CD14-positive monocyte (primary cell): ENCODE measurements at regions not wholly inside any gene's neighbourhood (a gene's known extent, or its start where the extent isn't known, plus 50 kb on each side); places are given as distances from the start of the nearest gene placed in this dataset.

ENCODE experiments used
- DNase-seq, 3 donors: peaks; one replicate each; pipeline ENCODE4 v3.0.0-alpha.2; 2011 to 2022
- H2AFZ ChIP-seq: 2 replicates; pipeline ENCODE4 v1.6.0; 2012; ENCODE audit warnings: mild to moderate bottlenecking, low read depth, low read length, inconsistent platforms; ENCODE audit not compliant: insufficient read depth, poor library complexity, severe bottlenecking
- H3K27ac ChIP-seq, 2 donors: 1 replicate in 1 of 2; 2 replicates in 1 of 2; pipeline ENCODE4 v1.5.1; 2012 to 2013; ENCODE audit warnings: low read length in 2 of 2, control low read depth in 1 of 2, inconsistent platforms in 1 of 2, low read depth in 1 of 2, mild to moderate bottlenecking in 1 of 2
- H3K27me3 ChIP-seq, 2 donors: one replicate each; pipeline versions ENCODE4 v1.6.0 to v1.6.1; 2011 to 2013; ENCODE audit warnings: low read length in 2 of 2; ENCODE audit not compliant: control insufficient read depth in 2 of 2, insufficient read depth in 2 of 2
- H3K36me3 ChIP-seq, 2 donors: replicated peaks in 1 of 2; 1 replicate in 1 of 2; 2 replicates in 1 of 2; pipeline versions ENCODE4 v1.5.1 to v1.6.1; 2012 to 2013; ENCODE audit warnings: low read length in 2 of 2, control low read depth in 1 of 2, inconsistent platforms in 1 of 2, mild to moderate bottlenecking in 1 of 2; ENCODE audit not compliant: insufficient read depth in 2 of 2, control insufficient read depth in 1 of 2
- H3K4me1 ChIP-seq, 2 donors: 1 replicate in 1 of 2; 2 replicates in 1 of 2; pipeline versions ENCODE4 v1.5.1 to v1.6.1; 2012 to 2013; ENCODE audit warnings: low read length in 2 of 2, control low read depth in 1 of 2, inconsistent platforms in 1 of 2, mild to moderate bottlenecking in 1 of 2, moderate library complexity in 1 of 2; ENCODE audit not compliant: insufficient read depth in 2 of 2, control insufficient read depth in 1 of 2
- H3K4me2 ChIP-seq: replicated peaks from 2 replicates; pipeline ENCODE3; 2012; ENCODE audit warnings: low read length, moderate library complexity, mild to moderate bottlenecking; ENCODE audit not compliant: poor library complexity, severe bottlenecking; ENCODE audit errors: extremely low read depth
- H3K4me3 ChIP-seq, 3 experiments: fragments of 200-600 bp in 1 of 3; sonication (generic) in 1 of 3; replicated peaks in 1 of 3; 1 replicate in 2 of 3; 2 replicates in 1 of 3; pipeline ENCODE4 v1.5.1; 2011 to 2013; ENCODE audit warnings: low read length in 3 of 3, mild to moderate bottlenecking in 3 of 3, control low read depth in 2 of 3, low read depth in 2 of 3, inconsistent platforms in 1 of 3, moderate library complexity in 1 of 3
- H3K79me2 ChIP-seq: 2 replicates; pipeline ENCODE4 v1.6.0; 2012; ENCODE audit warnings: mild to moderate bottlenecking, control low read depth, inconsistent platforms, low read length, moderate library complexity; ENCODE audit not compliant: insufficient read depth
- H3K9ac ChIP-seq: 2 replicates; pipeline ENCODE4 v1.6.0; 2017; ENCODE audit warnings: low read length, mild to moderate bottlenecking; ENCODE audit not compliant: insufficient read depth, poor library complexity, severe bottlenecking
- H3K9me3 ChIP-seq, 2 donors: replicated peaks in 1 of 2; 1 replicate in 1 of 2; 2 replicates in 1 of 2; pipeline versions ENCODE4 v1.5.1 to v1.6.1; 2012 to 2013; ENCODE audit warnings: low read length in 2 of 2, control low read depth in 1 of 2; ENCODE audit not compliant: control insufficient read depth in 1 of 2, insufficient read depth in 1 of 2
- H4K20me1 ChIP-seq: 2 replicates; pipeline ENCODE4 v1.6.0; 2012; ENCODE audit warnings: mild to moderate bottlenecking, low read length, control low read depth, moderate library complexity; ENCODE audit not compliant: insufficient read depth
- H3K27ac Mint-ChIP-seq, 7 donors: one replicate each; pipeline ENCODE4 v1.8.0; 2020; ENCODE audit warnings: mild to moderate bottlenecking in 7 of 7, mixed read lengths in 7 of 7, moderate library complexity in 6 of 7, inconsistent platforms in 2 of 7
- H3K27me3 Mint-ChIP-seq, 3 donors: one replicate each; pipeline ENCODE4 v1.8.0; 2021 to 2022; ENCODE audit warnings: low read depth in 3 of 3, mild to moderate bottlenecking in 3 of 3, mixed read lengths in 3 of 3, moderate library complexity in 3 of 3, inconsistent platforms in 1 of 3
- H3K36me3 Mint-ChIP-seq, 2 donors: one replicate each; pipeline ENCODE4 v1.8.0; 2020; ENCODE audit warnings: mixed read lengths in 2 of 2, inconsistent platforms in 1 of 2, mild to moderate bottlenecking in 1 of 2
- H3K4me1 Mint-ChIP-seq: one replicate; pipeline ENCODE4 v1.8.0; 2020; ENCODE audit warnings: mild to moderate bottlenecking, mixed read lengths
- H3K4me3 Mint-ChIP-seq, 2 donors: one replicate each; pipeline ENCODE4 v1.8.0; 2020; ENCODE audit warnings: mild to moderate bottlenecking in 2 of 2, mixed read lengths in 2 of 2, moderate library complexity in 1 of 2
- H3K9me3 Mint-ChIP-seq, 7 donors: one replicate each; pipeline ENCODE4 v1.8.0; 2020 to 2022; ENCODE audit warnings: mixed read lengths in 7 of 7, mild to moderate bottlenecking in 6 of 7, moderate library complexity in 6 of 7, inconsistent platforms in 2 of 7
- WGBS: methylation state at CpG from one replicate; pipeline ENCODE4 v1.1.5; 2013; ENCODE audit warnings: missing lambda C conversion rate; ENCODE audit not compliant: insufficient coverage; 5-methylcytosine and 5-hydroxymethylcytosine counted together
- intact Hi-C, 2 donors: fragments of 100-400 bp; cut with micrococcal nuclease; formaldehyde crosslinking; loops; one replicate each; pipeline versions ENCODE4 v1.15.0 to v1.15.1; 2023
- TF ChIP-seq, protein P1 (sequence below): fragments of 200-600 bp; IDR thresholded peaks from one replicate; pipeline ENCODE4 v1.8.0; 2022; ENCODE audit warnings: antibody characterized with exemption, mild to moderate bottlenecking

GRCh38 chr20:2245637-2246036, 50.2 kb upstream of the TGM3 start:
- Mint-ChIP-seq H3K4me1 (peaks cover 1% of the 10 kb centered on the region), H3K36me3 (peaks cover 0 to 4% of the 10 kb centered on the region in 2 donors), H3K4me3 (peak overlapping the region in 1 of 2 donors; percentile 16), H3K9me3 (peaks cover 0 to 3% (median 0%) of the 10 kb centered on the region in 7 donors), H3K27me3 (peaks cover 31 to 64% (median 41%) of the 10 kb centered on the region in 3 donors), H3K27ac (no peak overlapping the region)
- Histone ChIP-seq H3K4me1 (no peaks in the 10 kb centered on the region), H3K36me3 (no peaks in the 10 kb centered on the region), H3K27me3 (peaks cover 12 to 13% of the 10 kb centered on the region in 2 donors), H3K27ac (no peak overlapping the region), H2AFZ (no peak overlapping the region), H3K79me2 (no peaks in the 10 kb centered on the region), H3K9ac (no peak overlapping the region), H4K20me1 (no peaks in the 10 kb centered on the region), H3K4me3 (no peak overlapping the region), H3K4me2 (no peak overlapping the region), H3K9me3 (no peaks in the 10 kb centered on the region)
- no peak for DNase-seq
- WGBS, result 69% methylated on average over 1 of the region's 1 CpG
- TF ChIP-seq, protein P1, sequence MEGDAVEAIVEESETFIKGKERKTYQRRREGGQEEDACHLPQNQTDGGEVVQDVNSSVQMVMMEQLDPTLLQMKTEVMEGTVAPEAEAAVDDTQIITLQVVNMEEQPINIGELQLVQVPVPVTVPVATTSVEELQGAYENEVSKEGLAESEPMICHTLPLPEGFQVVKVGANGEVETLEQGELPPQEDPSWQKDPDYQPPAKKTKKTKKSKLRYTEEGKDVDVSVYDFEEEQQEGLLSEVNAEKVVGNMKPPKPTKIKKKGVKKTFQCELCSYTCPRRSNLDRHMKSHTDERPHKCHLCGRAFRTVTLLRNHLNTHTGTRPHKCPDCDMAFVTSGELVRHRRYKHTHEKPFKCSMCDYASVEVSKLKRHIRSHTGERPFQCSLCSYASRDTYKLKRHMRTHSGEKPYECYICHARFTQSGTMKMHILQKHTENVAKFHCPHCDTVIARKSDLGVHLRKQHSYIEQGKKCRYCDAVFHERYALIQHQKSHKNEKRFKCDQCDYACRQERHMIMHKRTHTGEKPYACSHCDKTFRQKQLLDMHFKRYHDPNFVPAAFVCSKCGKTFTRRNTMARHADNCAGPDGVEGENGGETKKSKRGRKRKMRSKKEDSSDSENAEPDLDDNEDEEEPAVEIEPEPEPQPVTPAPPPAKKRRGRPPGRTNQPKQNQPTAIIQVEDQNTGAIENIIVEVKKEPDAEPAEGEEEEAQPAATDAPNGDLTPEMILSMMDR, result no peak
- intact Hi-C loops, result no loop called here
